Lung (tissue), 11 donors: ENCODE measurements at regions not wholly inside any gene's neighbourhood (a gene's known extent, or its start where the extent isn't known, plus 50 kb on each side); places are given as distances from the start of the nearest gene placed in this dataset.

Source experiments
- ATAC-seq: fragments of 200-7000 bp; cut with Tn5 transposase; one replicate; pipeline ENCODE4 v1.9.1; 2020; ENCODE audit warnings: moderate number of reproducible peaks; ENCODE audit not compliant: insufficient read depth, low FRiP score
- DNase-seq, 3 donors: peaks; one replicate each; pipeline ENCODE4 v3.0.0-alpha.2; 2013 to 2017
- H3K27ac ChIP-seq, 2 donors: one replicate each; pipeline ENCODE4 v1.5.1; 2013; ENCODE audit warnings: mild to moderate bottlenecking in 2 of 2, moderate library complexity in 2 of 2, control low read depth in 1 of 2, inconsistent platforms in 1 of 2, low read depth in 1 of 2, low read length in 1 of 2
- H3K27me3 ChIP-seq, 3 donors: one replicate each; pipeline ENCODE4 v1.5.1; 2013; ENCODE audit warnings: low read length in 2 of 3; ENCODE audit not compliant: control insufficient read depth in 3 of 3, insufficient read depth in 3 of 3
- H3K36me3 ChIP-seq, 4 donors: one replicate each; pipeline ENCODE4 v1.5.1; 2013; ENCODE audit warnings: low read length in 4 of 4, mild to moderate bottlenecking in 1 of 4, moderate library complexity in 1 of 4; ENCODE audit not compliant: control insufficient read depth in 4 of 4, insufficient read depth in 4 of 4
- H3K4me1 ChIP-seq, 5 donors: one replicate each; pipeline ENCODE4 v1.5.1; 2013; ENCODE audit warnings: low read length in 5 of 5, mild to moderate bottlenecking in 2 of 5, moderate library complexity in 1 of 5; ENCODE audit not compliant: control insufficient read depth in 5 of 5, insufficient read depth in 5 of 5
- H3K4me3 ChIP-seq: one replicate; pipeline ENCODE4 v1.5.1; 2013; ENCODE audit warnings: mild to moderate bottlenecking, control low read depth, moderate library complexity
- H3K9ac ChIP-seq, 2 donors: one replicate each; pipeline ENCODE4 v1.5.1; 2013; ENCODE audit warnings: low read length in 2 of 2, control low read depth in 1 of 2; ENCODE audit not compliant: insufficient read depth in 1 of 2
- H3K9me3 ChIP-seq, 4 donors: one replicate each; pipeline ENCODE4 v1.5.1; 2013; ENCODE audit warnings: low read length in 3 of 4, mild to moderate bottlenecking in 1 of 4, moderate library complexity in 1 of 4; ENCODE audit not compliant: control insufficient read depth in 4 of 4, insufficient read depth in 3 of 4
- WGBS, 2 donors: extraction: QIAGEN DNeasy Blood & Tissue Kit; methylation state at CpG; one replicate each; pipeline ENCODE4 v1.1.7; 2013; 5-methylcytosine and 5-hydroxymethylcytosine counted together
- TF ChIP-seq, protein P1 (sequence below): IDR thresholded peaks from 2 replicates; pipeline ENCODE4 v1.5.1; 2012; ENCODE audit warnings: mild to moderate bottlenecking; ENCODE audit errors: control extremely low read depth, extremely low read depth
- donor health status: control.
- donor health status: control.
- donor health status: Bipolar disorder and iron deficiency.
- donor health status: healthy.
- donor health status: DM: yes; HTN: yes; CAD: no.

DNA sequence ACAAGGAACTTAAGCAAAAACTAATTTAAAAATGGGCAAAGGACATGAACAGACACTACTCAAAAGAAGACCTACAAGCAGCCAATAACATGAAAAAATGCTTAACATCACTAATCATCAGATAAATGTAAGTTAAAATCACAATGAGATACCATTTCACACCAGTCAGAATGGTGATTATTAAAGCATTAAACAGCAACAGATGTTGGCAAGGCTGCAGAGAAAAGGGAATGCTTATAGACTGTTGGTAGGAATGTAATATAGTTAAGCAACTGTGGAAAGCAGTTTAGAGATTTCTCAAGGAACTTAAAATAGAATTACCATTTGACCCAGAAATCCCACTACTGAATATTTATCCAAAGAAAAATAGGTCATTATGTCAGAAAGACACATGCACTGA lies 482.2 kb downstream of the SQOR start:
- no peak overlapping the region for H3K27ac ChIP-seq
- H3K36me3 ChIP-seq, result no peaks in the 10 kb centered on the region
- ATAC-seq (no peak), DNase-seq (no peak)
- TF ChIP-seq, protein P1, sequence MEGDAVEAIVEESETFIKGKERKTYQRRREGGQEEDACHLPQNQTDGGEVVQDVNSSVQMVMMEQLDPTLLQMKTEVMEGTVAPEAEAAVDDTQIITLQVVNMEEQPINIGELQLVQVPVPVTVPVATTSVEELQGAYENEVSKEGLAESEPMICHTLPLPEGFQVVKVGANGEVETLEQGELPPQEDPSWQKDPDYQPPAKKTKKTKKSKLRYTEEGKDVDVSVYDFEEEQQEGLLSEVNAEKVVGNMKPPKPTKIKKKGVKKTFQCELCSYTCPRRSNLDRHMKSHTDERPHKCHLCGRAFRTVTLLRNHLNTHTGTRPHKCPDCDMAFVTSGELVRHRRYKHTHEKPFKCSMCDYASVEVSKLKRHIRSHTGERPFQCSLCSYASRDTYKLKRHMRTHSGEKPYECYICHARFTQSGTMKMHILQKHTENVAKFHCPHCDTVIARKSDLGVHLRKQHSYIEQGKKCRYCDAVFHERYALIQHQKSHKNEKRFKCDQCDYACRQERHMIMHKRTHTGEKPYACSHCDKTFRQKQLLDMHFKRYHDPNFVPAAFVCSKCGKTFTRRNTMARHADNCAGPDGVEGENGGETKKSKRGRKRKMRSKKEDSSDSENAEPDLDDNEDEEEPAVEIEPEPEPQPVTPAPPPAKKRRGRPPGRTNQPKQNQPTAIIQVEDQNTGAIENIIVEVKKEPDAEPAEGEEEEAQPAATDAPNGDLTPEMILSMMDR, result no peak
- H3K27me3 ChIP-seq, result no peaks in the 10 kb centered on the region
- H3K4me3 ChIP-seq, result no peak overlapping the region
- no peaks in the 10 kb centered on the region for H3K4me1 ChIP-seq
- no peaks in the 10 kb centered on the region for H3K9me3 ChIP-seq
- H3K9ac ChIP-seq, result no peak overlapping the region

DNA sequence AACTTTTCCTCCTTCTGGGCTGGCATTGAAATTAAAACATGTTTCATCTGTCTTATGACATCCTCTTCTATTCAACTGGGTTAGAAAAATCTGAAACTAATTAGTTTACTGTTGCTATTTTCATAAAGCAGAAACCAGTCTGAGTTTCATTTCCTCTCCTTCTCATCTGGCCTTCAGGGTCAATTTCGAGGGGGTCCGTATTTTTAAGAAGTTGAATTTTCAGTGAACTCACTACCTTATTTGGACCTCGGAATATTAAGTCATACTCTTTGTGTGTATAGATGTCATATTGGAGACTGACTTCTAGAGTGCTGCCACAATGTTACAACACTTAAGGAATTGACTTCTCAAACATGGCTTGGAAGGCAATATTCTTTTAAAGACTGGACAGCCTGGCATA lies 485.9 kb downstream of the SQOR start:
- Histone ChIP-seq H3K9me3 (peaks cover 0 to 5% (median 0%) of the 10 kb centered on the region in 4 donors), H3K36me3 (no peaks in the 10 kb centered on the region), H3K4me1 (no peaks in the 10 kb centered on the region), H3K27ac (no peak overlapping the region), H3K4me3 (no peak overlapping the region), H3K9ac (no peak overlapping the region), H3K27me3 (no peaks in the 10 kb centered on the region)
- WGBS, 2 donors, result 83 to 87% methylated on average over 3 of the region's 3 CpGs
- ATAC-seq, result no peak
- DNase-seq, result no peak
- TF ChIP-seq, protein P1, result no peak

DNA sequence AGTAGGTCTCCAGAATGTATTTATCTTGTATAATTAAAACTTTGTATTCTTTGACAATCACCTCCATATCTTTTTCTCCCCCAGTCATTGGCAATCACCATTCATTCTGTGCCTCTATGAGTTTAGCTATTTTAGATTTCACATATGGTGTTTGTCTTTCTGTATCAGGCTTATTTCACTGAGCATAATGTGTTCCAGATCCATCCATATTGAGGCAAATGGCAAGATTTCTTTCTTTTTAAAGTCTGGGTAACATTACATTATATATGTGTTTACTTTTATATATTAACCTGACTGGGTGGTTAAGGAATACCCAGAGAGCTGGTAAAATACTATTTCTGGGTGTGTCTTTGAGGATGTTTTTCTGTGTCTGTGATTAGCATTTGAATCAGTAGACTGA lies 486.6 kb downstream of the SQOR start:
- DNase-seq (no peak), ATAC-seq (no peak)
- Histone ChIP-seq H3K4me3 (no peak overlapping the region), H3K9ac (no peak overlapping the region), H3K4me1 (no peaks in the 10 kb centered on the region), H3K36me3 (no peaks in the 10 kb centered on the region), H3K27me3 (no peaks in the 10 kb centered on the region), H3K9me3 (peaks cover 0 to 5% (median 0%) of the 10 kb centered on the region in 4 donors), H3K27ac (no peak overlapping the region)
- TF ChIP-seq, protein P1, result no peak

DNA sequence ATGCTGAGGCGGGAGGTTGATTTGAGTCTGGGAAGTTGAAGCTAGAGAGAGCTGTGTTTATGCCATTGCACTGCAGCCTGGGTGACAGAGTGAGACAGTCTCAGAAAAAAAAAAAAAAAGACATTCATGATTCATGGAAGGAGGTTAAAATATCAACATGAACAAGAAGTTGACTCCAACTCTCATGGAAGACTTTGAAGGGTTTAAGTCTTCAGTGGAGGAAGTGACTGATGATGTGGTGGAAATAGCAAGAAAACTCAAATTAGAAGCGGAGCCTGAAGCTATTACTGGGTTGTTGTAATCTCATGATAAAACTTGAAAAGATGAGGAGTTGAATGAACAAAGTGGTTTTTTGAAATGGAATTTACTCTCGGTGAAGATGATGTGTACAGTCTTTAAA lies 491.8 kb downstream of the SQOR start:
- ATAC-seq, result no peak
- TF ChIP-seq, protein P1, result no peak
- 76 to 85% methylated on average over 3 of the region's 3 CpGs for WGBS, 2 donors

More for the DNA sequence above, 491.8 kb downstream of the SQOR start:
- no peaks in the 10 kb centered on the region for H3K27me3 ChIP-seq
- no peak overlapping the region for H3K27ac ChIP-seq
- peaks cover 0 to 11% (median 0%) of the 10 kb centered on the region in 4 donors for H3K9me3 ChIP-seq
- no peaks in the 10 kb centered on the region for H3K4me1 ChIP-seq
- no peaks in the 10 kb centered on the region for H3K36me3 ChIP-seq
- no peak overlapping the region for H3K9ac ChIP-seq
- no peak for DNase-seq
- H3K4me3 ChIP-seq, result no peak overlapping the region
